Heart left ventricle (tissue), 13 donors: ENCODE measurements at regions not wholly inside any gene's neighbourhood (a gene's known extent, or its start where the extent isn't known, plus 50 kb on each side); places are given as distances from the start of the nearest gene placed in this dataset.

Experiments used
- POLR2A ChIP-seq, 2 donors: fragments of 450-650 bp; IDR thresholded peaks; one replicate each; pipeline ENCODE4 v1.6.1; 2017; ENCODE audit warnings: antibody characterized with exemption in 2 of 2, mild to moderate bottlenecking in 2 of 2, moderate library complexity in 2 of 2
- TF ChIP-seq, protein P1 (sequence below), 12 donors: fragments of 200-600 bp; sonication (generic) in 4 of 12; IDR thresholded peaks; one replicate each; pipeline versions ENCODE4 v1.5.0 to v1.8.0; 2018 to 2022; ENCODE audit warnings: antibody characterized with exemption in 12 of 12, mild to moderate bottlenecking in 5 of 12
- donor health status: ischemic (EF 13 %, LVEDD 7.1; RV severe dilation, severe dysfunction).
- donor health status: DM: no; HTN: yes; CAD: no.
- donor health status: DM: no; HTN: no; CAD: no.
- donor health status: ischemic (EF 25% LVEDD 6.9; RV normal size, moderate dysfunction).
- donor health status: ischemic (EF 25% LVEDD 5.7; RV mildly dilated, moderate dysfunction).
- donor health status: ischemic (EF 35%, LVEDD 5.7; RV mildly dilated, moderate dysfunction).
- donor health status: nonischemic (EF 11% LVEDD 7.7; RV severe dilation, severe dysfunction).
- donor health status: DM: yes; HTN: yes; CAD: no.
- donor health status: PGD.
- donor health status: ischemic (EF 29% LVEDD 5.4; RV normal size, mild dysfunction).
- donor health status: nonischemic (EF 23%, LVEDD 6.1; RV moderate dilation, normal function).

GRCh38 chr1:238101923-238102322, 211.2 kb upstream of the ZP4 start:
- TF ChIP-seq, protein P1, sequence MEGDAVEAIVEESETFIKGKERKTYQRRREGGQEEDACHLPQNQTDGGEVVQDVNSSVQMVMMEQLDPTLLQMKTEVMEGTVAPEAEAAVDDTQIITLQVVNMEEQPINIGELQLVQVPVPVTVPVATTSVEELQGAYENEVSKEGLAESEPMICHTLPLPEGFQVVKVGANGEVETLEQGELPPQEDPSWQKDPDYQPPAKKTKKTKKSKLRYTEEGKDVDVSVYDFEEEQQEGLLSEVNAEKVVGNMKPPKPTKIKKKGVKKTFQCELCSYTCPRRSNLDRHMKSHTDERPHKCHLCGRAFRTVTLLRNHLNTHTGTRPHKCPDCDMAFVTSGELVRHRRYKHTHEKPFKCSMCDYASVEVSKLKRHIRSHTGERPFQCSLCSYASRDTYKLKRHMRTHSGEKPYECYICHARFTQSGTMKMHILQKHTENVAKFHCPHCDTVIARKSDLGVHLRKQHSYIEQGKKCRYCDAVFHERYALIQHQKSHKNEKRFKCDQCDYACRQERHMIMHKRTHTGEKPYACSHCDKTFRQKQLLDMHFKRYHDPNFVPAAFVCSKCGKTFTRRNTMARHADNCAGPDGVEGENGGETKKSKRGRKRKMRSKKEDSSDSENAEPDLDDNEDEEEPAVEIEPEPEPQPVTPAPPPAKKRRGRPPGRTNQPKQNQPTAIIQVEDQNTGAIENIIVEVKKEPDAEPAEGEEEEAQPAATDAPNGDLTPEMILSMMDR (IDR thresholded peaks at IDR 0.05), result no peak
- TF ChIP-seq POLR2A (IDR thresholded peaks at IDR 0.05), result no peak
